Stimulated activated CD8-positive, alpha-beta memory T cell treated with anti-CD3 and anti-CD28 coated beads, Interleukin-12 subunit alpha, Interleukin-12 subunit beta, amount 100 ng/mL, for 24 hours (primary cell): ENCODE measurements at regions not wholly inside any gene's neighbourhood (a gene's known extent, or its start where the extent isn't known, plus 50 kb on each side); places are given as distances from the start of the nearest gene placed in this dataset.

ENCODE experiments used
- DNase-seq: peaks from one replicate; pipeline ENCODE4 v3.0.0-alpha.2; 2020; ENCODE audit errors: extremely low read depth

DNA sequence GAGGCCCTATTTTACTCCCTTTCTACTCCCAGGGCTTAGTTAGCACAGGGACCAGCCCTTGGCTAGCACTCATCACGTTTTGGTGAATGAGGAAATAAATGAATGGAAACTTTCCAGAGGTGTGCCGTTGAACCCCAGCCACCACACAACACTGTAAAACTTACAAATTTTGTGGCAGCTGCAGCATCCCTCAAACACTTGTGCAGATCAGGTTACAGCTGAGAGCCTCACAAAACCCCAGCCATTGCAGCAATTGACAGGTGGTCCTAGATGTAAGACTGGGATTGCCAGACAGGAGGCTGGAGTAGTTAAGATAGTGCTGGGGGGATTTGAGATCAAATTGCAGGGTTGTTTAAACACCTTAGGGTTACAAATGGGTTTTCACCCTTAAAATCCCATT is 482.2 kb upstream of the KIF2A start:
- no peak for DNase-seq

DNA sequence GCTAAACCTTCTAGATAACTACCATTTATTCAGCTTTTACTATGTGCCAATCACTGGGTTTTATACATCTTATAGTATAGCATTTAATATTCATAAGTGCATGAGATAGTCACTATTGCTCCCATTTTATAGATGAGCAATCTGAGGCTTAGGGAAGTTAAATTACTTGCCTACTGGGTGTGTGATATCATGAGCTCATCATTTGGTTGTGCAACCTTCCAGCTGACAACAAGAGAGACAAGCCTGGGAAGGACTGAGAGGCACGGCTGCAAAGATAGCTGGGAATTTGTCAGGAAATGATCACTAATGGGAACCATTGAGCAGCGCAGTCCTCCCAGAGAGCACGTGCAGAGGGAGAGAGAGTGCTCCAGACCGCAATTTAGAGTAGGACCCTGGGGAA is 481.6 kb upstream of the KIF2A start:
- no peak for DNase-seq

DNA sequence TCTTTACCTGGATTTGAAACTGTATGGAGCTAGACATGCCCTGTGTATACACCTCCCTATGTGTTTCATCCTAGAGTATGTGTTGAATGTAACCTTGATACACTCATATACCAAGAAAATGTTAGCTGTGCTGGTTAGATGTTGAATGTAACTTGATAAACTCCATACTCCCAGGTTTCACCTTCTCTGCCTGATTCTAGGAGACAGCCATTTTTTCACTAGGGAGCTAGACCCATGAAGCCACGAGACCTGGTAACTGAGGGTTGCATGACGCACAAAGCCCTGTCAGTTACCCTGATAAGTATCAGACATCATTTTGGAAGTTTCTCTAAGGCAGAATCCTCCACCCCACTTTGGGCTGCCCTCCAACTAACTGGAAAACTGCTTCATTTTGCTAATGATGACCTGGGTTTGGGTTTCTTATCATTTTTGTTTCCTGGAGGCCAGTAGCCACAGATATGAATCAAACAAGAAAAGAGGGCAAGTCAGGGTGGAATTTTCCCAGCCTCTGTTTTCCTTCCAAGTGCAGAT is 478.5 kb upstream of the KIF2A start:
- DNase-seq, result no peak

DNA sequence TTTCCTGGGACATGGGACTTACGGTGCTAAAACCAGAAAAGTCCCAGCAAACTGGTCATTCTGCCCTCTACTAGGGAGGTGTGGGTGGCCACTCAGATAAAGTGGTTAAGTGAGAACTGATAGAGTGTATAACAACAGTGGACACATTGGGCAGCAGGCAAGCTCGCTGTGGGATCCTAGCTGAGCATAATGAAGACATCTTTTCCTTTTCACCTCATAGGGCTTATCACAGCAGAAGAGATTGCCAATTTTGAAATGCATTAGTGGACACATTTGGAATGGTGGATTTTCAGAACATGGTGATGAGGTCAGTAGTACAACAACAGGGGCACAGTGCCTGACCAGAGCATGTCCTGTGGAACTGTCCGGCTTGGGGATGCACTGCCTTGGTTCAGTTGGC is 477.1 kb upstream of the KIF2A start:
- no peak for DNase-seq

DNA sequence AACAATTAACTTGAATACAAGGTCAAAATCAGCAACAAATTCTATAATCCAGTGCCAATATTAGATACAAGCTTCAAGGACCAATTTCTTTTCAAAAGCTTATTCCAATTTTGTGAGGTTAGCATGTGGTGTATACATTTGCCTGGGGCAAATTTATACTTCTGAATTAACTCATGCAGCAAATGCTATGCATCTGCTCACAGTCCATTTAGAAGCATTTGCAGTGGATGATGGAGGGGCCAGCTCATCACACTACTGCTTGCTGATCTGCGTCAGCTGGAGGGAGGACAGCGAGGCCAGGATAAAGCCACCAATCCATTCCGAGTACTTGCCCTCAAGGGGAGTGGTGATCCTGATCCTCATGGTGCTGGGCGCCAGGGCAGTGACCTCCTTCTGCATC is 474.3 kb upstream of the KIF2A start:
- DNase-seq, result no peak

DNA sequence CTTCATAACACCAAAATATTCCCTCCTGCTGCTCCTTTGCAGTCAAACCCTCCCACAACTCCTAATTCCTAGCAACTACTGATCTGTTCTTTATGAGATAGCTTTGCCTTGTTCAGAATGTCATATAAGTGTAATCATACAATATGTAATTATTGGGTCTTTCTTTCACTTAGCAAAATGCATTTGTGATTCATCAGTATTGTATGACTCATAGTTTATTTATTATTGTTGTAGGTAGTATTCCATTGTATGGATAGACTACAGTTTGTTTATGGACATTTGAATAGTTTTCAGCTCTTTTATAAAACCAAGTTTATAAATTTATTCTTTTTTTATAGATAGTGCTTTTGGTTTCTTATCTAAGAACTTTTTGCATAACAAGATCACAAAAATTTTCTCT is 468.2 kb upstream of the KIF2A start:
- no peak for DNase-seq

DNA sequence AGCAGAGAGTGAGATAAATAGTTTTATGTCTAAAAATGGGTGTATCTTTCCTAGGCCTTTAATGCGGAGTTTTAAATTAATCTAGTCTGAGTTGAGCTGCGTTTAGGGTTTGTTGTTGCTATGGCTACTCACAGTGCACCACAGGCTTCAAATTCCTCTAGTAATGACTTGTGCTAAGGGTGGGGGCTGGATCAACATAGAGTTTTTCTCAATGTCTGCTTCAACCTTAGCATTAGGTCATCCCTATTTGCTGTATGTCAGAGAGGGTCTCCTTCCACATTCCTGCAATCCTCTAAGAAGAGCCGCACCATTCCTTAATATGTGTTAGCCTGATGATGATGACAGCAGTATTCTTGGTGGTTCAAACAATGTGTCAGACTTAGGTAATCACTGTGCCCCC is 465.6 kb upstream of the KIF2A start:
- DNase-seq, result no peak

DNA sequence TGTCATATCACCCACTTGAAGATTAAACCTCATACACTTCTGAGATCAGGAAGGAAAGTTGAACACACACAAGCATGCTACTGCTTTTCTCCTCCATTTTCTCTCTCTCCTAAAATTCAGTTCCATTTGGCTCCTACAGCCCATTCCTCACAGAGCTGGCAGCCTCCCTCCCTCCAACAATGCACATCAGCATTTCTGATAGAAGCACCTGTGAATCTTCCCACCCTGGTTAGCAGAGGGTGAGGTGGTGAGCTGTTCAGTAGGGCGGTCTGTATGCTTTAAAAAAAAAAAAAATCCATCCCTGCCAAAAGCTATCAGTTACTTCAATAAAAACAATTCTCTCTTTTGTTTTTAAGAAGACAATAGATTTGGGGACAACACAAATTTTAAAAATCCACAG is 463.2 kb upstream of the KIF2A start:
- DNase-seq, result no peak

DNA sequence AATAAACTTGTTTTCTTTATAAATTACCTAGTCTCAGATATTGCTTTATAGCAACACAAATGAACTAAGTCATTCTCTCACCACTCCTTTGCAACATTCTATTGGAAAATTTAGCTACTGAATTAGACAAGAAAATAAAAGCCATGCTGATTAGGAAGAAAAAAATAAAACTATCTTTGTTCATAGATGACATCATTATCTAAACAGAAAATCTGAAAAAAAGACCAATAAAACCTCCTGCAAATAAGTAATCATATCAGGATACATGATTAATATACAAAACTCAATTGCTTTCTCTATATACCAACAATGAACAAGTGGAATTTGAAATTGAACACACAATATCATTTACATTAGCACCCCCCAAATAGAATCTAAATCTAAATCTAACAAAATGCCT is 455.3 kb upstream of the KIF2A start:
- DNase-seq, result no peak

DNA sequence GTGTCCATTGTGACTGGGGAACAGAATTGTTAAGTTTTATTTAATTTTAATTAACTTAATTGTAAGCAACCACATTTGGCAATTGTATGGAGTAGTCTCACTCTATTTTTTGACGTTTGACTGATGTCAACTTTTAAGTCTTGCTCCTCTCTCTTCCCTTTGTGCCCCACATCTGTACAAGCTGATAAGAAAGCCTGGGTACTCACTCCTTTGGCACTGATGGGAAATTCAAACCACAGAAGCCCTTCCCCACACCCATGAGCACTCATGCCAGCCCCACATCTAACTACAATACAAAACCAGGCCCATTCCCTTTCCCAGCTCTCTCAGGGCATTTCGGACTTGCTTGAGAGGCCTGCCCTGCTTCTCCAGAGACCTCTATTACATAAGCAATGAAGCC is 451.5 kb upstream of the KIF2A start:
- no peak for DNase-seq

DNA sequence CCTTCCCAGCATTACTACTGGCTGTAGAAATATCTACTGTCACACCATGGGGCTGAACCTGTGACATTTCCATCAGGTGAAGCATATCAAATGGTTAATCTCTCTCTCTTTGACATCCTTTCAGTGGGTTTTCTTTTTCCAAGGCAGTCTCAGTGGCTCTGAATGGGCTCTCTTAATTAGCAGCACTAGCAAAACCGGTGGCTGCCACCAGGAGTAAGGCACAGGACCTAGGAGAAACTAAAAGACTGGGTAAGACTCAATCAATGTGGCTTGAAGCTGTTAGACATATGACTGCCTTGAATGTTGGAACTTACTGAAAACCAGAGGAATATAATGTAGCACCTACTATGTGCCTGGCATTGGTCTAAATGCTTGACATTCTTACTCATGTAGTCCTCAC is 445.0 kb upstream of the KIF2A start:
- no peak for DNase-seq

DNA sequence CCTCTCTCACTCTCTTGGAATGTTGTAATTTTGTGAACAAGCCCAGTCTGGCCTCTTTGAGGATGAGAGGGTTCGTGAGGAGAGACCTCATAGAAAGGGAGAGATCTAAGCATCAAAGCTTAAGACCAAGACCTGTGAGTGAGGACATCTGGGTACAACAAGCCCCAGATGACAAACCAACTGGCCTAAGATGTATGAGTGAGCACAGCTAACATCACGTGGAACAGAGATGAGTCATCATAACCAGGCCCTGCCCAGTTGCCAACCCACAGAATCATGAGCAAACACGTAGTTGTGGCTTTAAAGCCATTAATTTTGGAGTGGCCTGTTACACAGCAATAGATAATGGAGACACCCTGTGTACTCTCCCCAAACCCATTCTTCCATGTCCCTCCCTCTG is 439.1 kb upstream of the KIF2A start:
- no peak for DNase-seq

DNA sequence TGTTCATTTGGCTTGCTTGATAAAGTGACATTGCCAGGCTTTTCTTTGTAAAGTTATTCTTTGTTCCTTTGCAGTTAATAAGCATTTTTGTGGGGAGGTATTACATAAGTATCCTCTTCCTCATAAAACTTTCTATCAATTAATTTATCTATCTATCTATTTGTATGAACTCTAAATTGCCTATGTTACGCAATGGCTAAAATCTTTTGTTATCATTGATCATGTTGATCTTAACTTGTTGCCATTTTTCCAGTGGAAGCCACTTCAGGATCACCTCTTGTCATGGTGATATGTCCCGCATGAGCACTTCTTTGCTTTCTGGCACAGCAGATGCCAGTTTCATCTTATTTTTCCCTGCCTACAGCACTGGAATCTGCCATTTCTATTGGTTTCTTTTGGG is 436.7 kb upstream of the KIF2A start:
- no peak for DNase-seq

DNA sequence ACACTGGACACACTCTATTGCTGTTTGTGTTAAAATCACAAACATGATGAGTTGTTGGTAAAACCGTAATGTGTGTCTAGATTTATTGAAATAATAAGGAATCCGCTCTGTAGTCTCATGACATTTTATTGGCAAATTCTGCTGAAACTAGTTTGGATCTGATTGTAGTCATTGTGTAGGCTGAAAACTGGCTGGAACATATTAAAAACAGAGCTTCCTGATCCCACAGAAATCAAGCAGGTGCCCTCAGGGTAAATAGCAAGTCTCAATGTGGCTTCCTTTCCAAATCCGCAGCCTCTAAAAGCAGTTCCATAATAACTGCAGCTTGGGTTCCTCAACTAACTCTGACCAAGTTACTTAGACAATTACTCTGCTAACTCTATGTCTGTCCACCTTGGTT is 427.5 kb upstream of the KIF2A start:
- no peak for DNase-seq

DNA sequence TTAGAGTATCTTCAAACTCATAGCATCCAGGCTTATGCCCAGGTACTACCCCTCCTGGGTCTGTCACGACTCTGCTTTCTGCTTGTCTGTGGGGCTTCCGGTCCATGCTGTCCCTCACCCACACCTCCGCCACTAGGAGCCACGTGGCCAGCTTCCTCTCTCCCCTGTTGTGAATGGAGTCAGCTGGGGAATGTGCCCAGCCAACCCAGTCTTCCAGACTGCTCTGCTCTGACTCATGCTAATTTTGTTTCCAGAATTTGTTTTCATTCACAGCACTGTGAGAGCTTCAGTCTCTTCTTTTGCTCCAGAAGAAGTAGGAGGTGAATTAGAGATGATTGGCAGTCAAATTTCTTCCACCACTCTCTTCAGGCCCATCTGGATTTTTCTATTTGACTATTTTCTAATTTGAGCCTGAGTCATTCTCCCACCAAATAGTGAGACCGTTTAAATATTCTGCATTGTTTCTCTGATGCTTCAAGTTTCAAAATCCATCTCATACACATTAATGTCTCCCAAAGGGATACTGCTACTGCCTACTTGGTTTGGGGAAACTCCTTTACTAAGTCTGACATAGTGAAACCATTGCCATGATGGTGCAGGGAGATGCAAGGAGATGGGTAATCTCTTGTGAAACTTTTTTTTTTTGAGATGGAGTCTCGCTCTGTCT is 424.1 kb upstream of the KIF2A start:
- DNase-seq, result no peak

DNA sequence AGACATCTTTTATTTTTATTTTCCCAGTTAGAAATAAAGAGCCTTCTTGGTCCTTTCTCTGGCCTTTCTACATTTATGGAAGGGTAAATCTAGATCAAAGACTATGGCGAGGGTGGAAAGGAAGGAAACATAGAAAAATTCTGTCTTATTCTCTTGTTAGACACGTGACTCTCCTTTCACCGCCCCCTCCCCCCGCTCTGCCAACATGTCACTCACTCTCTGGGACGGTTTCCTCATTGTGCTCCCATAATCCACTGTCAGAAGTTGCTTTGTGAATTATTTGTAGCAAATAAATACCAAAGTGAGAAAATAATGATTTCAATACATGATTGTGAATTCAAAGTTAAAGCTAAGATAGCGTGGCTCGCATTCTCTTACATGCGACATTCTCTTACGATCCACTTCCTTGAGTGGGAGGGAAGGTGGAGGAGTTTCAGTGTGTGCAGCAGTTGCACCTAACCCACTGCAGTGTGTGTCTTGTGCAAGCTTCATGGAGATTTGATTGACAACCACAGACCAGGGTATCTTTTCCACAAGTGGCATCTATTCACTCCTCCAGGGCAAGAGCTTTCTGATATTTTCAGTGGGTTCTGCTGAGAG is 423.0 kb upstream of the KIF2A start:
- DNase-seq, result no peak

DNA sequence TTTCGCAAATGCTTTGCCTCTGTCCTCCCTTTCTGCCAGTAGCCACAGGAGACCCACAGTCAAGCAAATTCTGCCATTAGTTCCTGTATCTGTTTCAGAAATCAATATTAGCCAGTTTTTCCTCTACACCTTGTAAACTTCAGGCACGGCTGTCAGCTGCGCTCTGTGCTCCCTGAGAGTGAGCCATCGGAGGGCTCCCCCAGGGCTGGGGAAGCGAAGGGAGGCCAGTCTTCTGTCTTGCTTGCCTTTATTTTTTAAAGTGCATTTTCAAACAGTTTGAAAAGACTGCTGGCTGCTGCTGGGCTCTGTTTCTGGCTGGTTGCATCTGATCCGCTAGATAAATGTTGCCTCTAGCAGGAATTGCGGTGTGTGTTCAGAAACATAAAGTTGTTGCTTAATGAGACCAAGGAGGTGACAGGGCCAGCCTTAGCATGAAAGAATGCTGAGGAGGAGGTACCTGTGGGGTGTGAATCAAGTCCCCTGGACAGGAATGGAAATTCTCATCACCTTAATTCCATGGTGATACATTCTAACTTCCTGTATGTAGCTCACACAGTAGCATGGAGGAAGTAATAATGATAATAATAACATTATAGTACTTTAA is 421.7 kb upstream of the KIF2A start:
- no peak for DNase-seq

DNA sequence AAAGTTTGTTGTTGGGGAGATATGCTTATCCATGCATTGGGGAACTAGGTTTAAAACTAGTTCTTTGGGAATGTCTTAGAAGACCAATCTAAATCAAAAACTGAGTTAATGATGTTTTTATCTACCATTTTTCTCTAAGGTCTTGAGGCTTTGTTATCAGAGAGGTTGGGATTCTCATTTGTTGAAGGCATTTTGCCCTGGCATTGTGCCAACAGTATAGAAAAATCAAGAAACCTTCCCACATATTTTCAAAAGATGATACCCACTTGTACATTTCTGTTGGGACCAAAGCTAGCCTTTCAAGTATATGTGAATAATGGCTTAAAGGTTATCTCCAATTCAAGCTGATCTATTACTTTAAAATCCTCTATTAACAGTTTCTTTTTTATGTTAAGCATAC is 419.8 kb upstream of the KIF2A start:
- DNase-seq, result no peak

DNA sequence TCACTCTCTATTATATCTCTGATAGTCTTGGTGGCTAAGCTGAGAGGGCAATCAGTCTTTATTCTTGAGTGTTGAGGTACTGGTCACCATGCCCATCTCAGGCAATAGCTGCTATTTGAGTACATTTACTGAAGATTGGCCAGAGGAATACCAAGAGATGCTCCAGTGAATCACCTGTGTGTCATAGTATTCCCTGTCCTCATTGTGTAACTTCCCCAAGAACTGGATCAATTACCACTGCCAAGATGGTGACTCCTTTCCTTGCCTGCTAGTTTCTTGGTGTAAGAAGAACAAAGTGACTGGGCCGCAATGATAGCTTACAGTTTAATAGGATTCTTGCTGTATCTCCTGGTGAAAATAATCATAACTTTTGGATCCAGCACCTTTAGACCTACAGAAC is 418.7 kb upstream of the KIF2A start:
- DNase-seq, result no peak

DNA sequence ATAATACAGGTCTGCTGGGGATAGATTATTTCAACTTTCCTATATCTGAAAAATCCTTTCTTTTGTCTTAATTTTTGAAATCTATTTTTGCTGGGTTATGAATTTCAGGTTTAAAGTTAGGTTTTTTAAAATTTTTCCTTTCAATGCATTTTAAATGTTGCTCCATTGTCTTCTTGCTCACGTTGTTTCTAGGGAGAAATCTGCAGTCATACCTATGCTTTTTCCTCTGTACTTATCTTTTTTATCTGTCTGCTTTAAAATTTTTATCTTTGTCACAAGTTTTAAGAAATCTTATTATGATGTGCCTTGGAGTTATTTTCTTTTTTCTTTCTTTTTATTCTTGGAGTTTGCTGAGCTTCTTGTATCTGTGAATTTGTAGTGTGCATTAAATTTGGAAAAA is 412.0 kb upstream of the KIF2A start:
- DNase-seq, result no peak

DNA sequence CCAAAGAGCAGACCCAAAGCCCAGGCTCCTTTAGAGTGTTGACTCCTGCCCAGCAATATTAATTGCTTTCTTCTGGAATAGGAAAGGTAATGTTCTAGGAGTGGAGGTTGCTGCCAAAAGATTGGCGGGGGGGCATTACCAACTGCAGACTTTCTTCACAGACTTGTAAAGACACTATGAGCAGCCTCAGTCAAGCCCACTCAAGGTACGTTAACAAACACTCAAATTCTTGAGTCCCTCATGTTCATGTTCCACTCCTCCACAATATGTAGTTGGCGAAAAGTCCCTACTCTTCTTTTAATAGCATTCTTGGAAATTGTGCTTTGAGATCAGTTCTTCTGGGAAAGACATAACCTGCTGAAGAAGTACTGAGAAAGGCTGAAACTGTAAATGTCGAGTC is 409.2 kb upstream of the KIF2A start:
- DNase-seq, result no peak

DNA sequence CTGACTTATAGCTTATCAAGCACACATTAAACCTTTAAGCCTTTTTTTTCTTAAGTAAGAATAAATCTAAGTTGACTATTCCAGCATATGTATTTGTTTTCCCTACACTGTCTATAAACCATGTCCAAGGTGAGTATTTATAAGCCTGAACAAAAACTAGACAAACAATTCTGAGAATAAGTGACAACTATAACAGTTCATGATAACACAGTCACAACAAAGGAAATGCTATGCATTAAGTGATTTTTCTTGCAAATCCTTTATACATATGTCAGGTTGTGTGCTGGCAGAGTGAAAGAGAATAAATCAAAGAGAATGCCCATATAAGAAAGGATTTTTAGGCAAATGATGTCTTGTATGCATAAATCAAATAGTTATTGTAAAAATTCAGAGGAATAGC is 408.8 kb upstream of the KIF2A start:
- no peak for DNase-seq

DNA sequence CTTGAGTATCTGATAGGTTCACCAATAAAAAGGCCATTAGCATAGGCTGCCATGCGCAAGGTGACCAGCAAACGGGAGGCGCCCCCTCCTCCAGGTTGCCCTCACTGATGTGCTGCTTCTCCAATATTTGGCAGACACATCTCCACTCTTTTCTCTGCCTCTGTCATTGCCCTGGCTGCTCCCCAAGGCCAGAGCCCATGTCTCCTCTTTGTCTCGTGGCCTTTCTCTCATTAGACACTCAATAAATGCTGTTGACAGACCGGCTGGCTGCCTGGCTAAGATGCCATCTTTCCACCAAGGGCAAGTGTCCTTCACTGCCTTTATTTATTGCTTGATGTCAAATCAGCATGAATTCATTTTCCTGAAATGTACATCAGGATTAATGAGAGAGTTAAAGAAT is 404.0 kb upstream of the KIF2A start:
- no peak for DNase-seq

DNA sequence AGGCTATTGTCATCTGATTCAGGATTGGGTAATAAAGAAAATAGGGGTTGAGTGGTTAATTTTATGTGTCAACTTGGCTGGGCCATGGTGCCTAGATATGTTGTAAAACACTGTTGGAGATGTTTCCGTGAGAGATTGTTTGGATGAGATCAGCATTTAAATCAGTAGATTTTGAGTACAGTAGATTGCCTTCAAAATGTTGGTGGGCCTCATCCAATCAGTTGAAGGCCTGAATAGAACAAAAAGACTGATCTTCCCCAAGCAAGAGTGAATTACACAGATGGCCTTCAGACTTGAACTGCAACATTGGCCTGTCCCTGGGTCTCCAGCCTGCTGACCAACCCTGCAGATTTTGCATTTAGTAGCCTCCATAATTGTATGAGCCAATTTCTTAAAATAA is 401.3 kb upstream of the KIF2A start:
- DNase-seq, result no peak
